ENCODE measurements at regions not wholly inside any gene's neighbourhood (a gene's known extent, or its start where the extent isn't known, plus 50 kb on each side); places are given as distances from the start of the nearest gene placed in this dataset.

DNA sequence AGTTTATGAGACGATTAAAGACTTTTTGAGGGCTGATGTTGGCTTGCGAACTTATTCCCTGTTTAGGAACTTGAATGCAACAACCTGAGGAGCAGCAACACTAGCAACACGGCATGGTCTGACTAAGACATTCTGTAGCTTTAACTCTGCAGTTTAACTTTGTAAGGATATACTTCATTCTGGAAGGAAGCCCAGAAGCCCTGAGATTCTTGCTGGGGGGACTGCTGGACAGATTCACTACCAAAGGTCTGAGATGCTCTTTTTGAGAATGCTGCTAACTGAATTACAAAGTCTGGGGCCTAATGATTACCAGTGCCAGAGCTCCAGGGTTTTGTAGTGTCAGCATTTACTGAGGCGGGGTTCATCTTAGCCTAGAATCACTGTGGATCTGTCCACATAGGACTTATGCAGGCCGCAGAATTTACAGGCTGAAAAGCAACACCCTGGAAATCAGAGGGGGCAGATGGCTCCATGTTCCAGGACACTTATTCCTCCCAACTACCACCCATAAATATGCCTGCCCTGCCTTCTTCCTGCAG lies 537.1 kb upstream of the CDH18 start:
- TF ChIP-seq USF1 (IDR thresholded peaks at IDR 0.05) (no peak), FOXM1 (IDR thresholded peaks at IDR 0.05; ENCODE audit: borderline replicate concordance, low read depth) (no peak), YY1 (IDR thresholded peaks at IDR 0.05; ENCODE audit: low read depth) (no peak), REST (IDR thresholded peaks at IDR 0.05; ENCODE audit: low read depth) (no peak), CREB1 (IDR thresholded peaks at IDR 0.05; ENCODE audit: low read depth) (no peak), RAD21 (IDR thresholded peaks at IDR 0.05; ENCODE audit: low read depth) (no peak), MAX (IDR thresholded peaks at IDR 0.05) (no peak), TAF1 (IDR thresholded peaks at IDR 0.05; ENCODE audit: low read depth) (no peak), CEBPB (IDR thresholded peaks at IDR 0.05) (no peak)

Measured in Ishikawa (cell line).